WI38 (cell line): ENCODE measurements at regions not wholly inside any gene's neighbourhood (a gene's known extent, or its start where the extent isn't known, plus 50 kb on each side); places are given as distances from the start of the nearest gene placed in this dataset.
"Not testable (repeated sequence)": the region's sequence is repeated elsewhere in the genome, so short reads cannot be mapped to it uniquely, and the experiment has no call there.

ENCODE experiments used
- H3K4me3 ChIP-seq: 2 replicates; pipeline ENCODE4 v1.5.1; 2011; ENCODE audit warnings: low read depth, mild to moderate bottlenecking, control low read depth, low read length
- CTCF ChIP-seq: IDR thresholded peaks from 2 replicates; pipeline ENCODE4 v1.5.1; 2012; ENCODE audit warnings: low read depth, mild to moderate bottlenecking, control low read depth, low read length

GRCh38 chr21:27891495-27891894 is 924.6 kb upstream of the ADAMTS5 start:
- not testable (repeated sequence) for H3K4me3 ChIP-seq

- H3K4me3 ChIP-seq: not testable (repeated sequence)
Observed at GRCh38 chr21:27887808-27888455, 921.0 kb upstream of the ADAMTS5 start.

DNA sequence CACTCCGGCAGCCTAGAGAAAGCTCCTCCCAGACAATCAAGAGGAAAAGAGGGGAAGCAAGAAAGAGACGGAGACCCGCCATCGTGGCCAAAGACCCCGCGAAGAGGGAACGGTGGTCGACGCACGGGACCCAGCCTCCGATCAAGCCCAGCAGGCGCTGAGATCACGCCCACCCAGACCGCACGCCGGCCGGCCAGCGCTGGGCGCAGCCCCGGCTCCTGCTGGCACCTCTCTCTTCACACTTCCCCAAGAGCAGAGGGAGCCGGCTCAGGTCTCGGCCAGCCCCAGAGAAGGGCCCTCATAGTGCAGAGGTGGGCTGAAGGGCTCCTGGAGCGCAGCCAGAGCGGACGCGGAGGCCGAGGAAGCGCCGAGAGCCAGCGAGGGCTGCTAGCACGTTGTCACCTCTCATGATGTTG is 918.4 kb upstream of the ADAMTS5 start:
- TF ChIP-seq CTCF: no peak
- H3K4me3 ChIP-seq: no peak overlapping the region

DNA sequence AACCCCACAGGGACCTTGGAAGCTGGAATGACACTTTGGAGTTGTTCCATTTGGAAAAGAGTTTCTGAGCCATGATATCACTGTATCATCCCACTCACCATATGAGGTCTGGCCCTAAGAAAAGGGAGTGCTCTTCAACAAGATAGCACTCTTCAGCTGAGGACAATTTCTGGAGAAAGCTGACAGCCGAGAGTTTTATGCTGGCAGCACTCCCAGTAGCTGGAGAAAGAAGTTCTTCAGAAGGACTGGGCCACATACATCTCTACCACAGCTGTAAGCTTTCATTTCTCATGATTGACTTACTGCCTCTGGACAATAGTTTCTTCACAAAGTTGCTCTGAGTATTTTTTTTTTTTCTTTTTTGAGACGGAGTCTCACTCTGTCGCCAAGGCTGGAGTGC is 914.4 kb upstream of the ADAMTS5 start:
- H3K4me3 ChIP-seq: not testable (repeated sequence)

GRCh38 chr21:27872411-27872810 is 905.5 kb upstream of the ADAMTS5 start:
- H3K4me3 ChIP-seq: not testable (repeated sequence)

DNA sequence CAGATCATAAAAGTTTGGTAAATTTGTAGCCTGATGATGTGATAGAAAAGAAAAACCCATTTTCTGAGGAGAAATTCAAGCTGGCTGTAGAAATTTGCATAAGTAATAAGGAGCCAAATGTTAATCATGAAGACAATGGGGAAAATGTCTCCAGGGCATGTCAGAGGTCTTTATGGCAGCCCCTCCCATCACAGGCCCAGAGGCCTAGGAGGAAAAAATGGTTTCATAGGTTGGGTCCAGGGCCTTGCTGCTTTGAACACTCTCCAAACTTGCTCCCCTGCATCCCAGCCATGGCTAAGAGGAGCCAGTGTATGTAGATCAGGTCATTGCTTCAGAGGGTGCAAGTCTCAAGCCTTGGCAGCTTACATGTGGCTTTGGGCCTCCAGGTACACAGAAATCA is 903.9 kb upstream of the ADAMTS5 start:
- not testable (repeated sequence) for H3K4me3 ChIP-seq

GRCh38 chr21:27860314-27860955 is 893.5 kb upstream of the ADAMTS5 start:
- H3K4me3 ChIP-seq: not testable (repeated sequence)

DNA sequence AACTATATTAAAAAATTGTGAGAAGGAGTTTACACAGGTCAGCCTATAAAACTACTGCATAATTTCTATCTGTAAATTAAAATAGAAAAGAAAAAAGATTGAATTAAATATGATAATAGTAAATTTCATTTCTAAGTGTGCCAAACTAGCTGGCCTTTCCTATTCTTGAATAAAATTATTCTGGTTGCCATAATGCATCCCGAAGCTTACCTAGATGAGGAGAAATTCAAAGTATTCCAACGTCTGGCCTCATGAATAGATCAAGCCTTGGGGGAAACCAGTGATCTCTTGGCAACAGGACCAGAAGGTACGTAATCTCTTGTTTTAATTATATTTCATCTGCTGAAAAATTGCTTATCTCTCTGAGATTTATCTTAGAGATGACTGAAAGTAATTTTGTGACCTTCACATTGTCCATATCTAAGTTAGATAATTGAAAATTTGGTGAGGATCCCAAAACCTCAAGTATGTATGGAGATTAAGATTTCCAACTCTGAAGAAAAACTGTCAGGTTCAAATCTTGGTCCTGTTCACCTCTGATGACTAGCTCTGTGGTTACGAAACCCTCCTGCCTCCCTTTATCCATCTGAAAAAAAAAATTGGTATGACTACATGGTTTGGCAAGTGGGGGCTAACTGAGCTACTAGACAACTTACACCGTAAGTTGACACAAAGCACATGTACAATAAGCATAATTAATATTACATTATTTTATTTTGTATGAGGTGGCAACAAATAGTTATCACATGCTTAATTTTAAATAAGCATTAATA is 891.4 kb upstream of the ADAMTS5 start:
- H3K4me3 ChIP-seq: not testable (repeated sequence)

DNA sequence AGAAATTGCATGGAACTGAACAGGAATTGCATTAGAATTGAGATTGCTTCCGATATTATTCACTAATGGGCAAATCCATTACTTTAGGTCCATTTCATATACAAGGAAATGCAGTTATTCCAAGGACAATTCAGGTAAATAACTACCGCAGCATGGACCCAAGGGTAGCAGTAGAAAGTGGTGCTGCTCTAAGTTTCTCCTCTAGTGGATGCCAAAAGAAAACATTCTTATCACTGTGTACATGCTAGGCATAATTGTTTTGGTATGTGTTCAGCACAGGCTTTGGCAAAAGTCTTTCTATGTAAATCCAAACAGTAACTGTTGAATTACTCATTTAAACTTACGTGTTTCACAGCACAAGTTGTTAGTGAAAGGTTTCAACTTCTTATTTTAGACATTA is 890.1 kb upstream of the ADAMTS5 start:
- not testable (repeated sequence) for H3K4me3 ChIP-seq

DNA sequence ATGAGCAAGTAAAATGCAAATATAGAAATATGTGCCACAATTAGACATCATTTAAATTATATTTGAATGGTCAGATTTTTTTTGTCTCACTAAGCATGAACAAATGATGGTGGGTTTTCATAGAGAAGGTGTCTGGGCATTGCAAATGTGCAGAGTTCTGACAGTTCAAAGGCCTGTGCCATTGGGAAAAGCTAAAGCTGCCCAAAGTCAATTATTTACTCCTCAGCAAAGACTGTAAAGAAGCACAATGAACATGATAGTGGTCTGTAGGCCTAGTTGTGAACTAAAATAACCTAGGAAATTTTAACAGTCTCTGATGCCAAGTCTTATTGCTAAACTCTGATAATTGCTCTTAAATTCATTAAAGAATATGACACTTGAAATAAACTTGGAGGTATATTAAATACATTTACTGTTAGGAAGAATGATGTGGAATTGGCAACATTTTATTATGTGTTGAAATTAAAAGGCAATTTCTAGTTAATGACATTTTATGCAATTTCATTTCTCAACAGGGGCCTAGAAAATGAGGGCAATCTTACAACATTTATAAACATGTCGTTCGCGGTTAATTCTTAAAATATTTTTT is 874.3 kb upstream of the ADAMTS5 start:
- TF ChIP-seq CTCF: no peak
- H3K4me3 ChIP-seq: no peak overlapping the region

DNA sequence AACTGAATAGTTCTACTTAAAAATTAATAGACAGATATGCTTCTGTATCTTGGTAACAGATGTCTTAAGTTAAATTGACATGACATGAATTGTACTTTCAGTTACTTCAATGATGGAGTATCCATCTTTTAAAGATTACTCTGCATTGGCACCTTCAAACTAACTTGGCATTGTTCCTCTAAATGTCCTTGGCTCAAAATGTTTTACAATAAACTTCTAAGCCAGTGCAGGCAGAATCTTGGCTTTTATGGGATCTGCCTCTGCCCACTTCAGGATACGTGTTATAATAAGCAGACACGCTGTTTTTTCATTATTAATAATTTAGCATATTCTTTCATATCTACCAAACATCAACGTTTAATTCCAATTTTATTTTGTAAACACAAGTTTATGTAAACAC is 873.4 kb upstream of the ADAMTS5 start:
- H3K4me3 ChIP-seq: no peak overlapping the region
- no peak for TF ChIP-seq CTCF
